ENCODE measurements at regions not wholly inside any gene's neighbourhood (a gene's known extent, or its start where the extent isn't known, plus 50 kb on each side); places are given as distances from the start of the nearest gene placed in this dataset.
A peak's percentile ranks its signal among the peaks of the same experiment; 100 is the strongest.

GRCh38 chr9:31606678-31607077 lies 777.8 kb upstream of the ACO1 start:
- no peaks in the 10 kb centered on the region for H3K27me3 ChIP-seq (ENCODE audit: control insufficient read depth in 2 of 2, insufficient read depth in 2 of 2, low read length in 2 of 2)
- H3K79me2 ChIP-seq (ENCODE audit: control insufficient read depth, insufficient read depth, low read length) = no peaks in the 10 kb centered on the region
- no peak overlapping the region for H3K9ac ChIP-seq (replicated peaks; ENCODE audit: extremely low read depth, insufficient read depth, low read length)
- intact Hi-C loops (cut with micrococcal nuclease) (no loop called here), dilution Hi-C loops (cut with MboI; ENCODE audit: extremely low pct_ligation_motif_present, low sequenced_read_pairs) (no loop called here)
- H3K9me3 ChIP-seq (replicated peaks; ENCODE audit: control insufficient read depth, insufficient read depth, low read length) = no peaks in the 10 kb centered on the region
- no peak for DNase-seq (ENCODE audit: low read depth, low spot score)
- no peak overlapping the region for H3K4me2 ChIP-seq (ENCODE audit: insufficient read depth, low read length)
- POLR2A ChIA-PET = no interaction called here
- no peaks in the 10 kb centered on the region for H3K9me1 ChIP-seq (replicated peaks; ENCODE audit: control insufficient read depth, extremely low read depth, insufficient read depth, low read length)
- CTCF ChIA-PET = interaction anchor here (1.0 kb wide), 1 partner anchor 9 kb away, joined by 3 read pairs; no protein-coding TSS in a partner anchor
- no peak for FAIRE-seq
- no peaks in the 10 kb centered on the region for H3K36me3 ChIP-seq (ENCODE audit: control insufficient read depth in 2 of 2, extremely low read depth in 1 of 2, insufficient read depth in 2 of 2, low read length in 2 of 2)
- no peak overlapping the region for H3K4me3 ChIP-seq (replicated peaks in 1 of 3; ENCODE audit: insufficient read depth in 1 of 3, low read depth in 1 of 3, low read length in 3 of 3)
- no peak for TF ChIP-seq EZH2 (IDR thresholded peaks at IDR 0.05; ENCODE audit: borderline replicate concordance, low read depth, low read length, severe bottlenecking)
- TF ChIP-seq POLR2A (IDR thresholded peaks at IDR 0.05; ENCODE audit: low read depth, low read length) = no peak
- TF ChIP-seq MYC (IDR thresholded peaks at IDR 0.05; ENCODE audit: low read depth, low read length) = no peak
- TF ChIP-seq GATA2 (IDR thresholded peaks at IDR 0.05; ENCODE audit: insufficient read depth, insufficient read length, low read depth, low read length) = no peak
- TF ChIP-seq FOS (IDR thresholded peaks at IDR 0.05; ENCODE audit: borderline replicate concordance, insufficient read depth, low read length) = no peak
- H2AFZ ChIP-seq (ENCODE audit: low read depth, low read length) = no peak overlapping the region
- BruUV-seq (replicated peaks) = no TSS peak
- H3K27ac ChIP-seq (ENCODE audit: insufficient read depth, low read depth, low read length) = no peak overlapping the region
- H4K20me1 ChIP-seq (replicated peaks; ENCODE audit: control insufficient read depth, extremely low read depth, insufficient read depth, low read length) = no peaks in the 10 kb centered on the region
- peaks cover 18% of the 10 kb centered on the region for H3K4me1 ChIP-seq (ENCODE audit: control insufficient read depth, extremely low read depth, insufficient read depth, low read length)

GRCh38 chr9:31608416-31608815 lies 776.0 kb upstream of the ACO1 start:
- BruUV-seq (replicated peaks) = no TSS peak
- Histone ChIP-seq H3K4me3 (replicated peaks in 1 of 3; ENCODE audit: insufficient read depth in 1 of 3, low read depth in 1 of 3, low read length in 3 of 3) (no peak overlapping the region), H3K9me3 (replicated peaks; ENCODE audit: control insufficient read depth, insufficient read depth, low read length) (no peaks in the 10 kb centered on the region), H3K4me2 (ENCODE audit: insufficient read depth, low read length) (peak overlapping the region; percentile 12), H3K79me2 (ENCODE audit: control insufficient read depth, insufficient read depth, low read length) (no peaks in the 10 kb centered on the region), H3K36me3 (ENCODE audit: control insufficient read depth in 2 of 2, extremely low read depth in 1 of 2, insufficient read depth in 2 of 2, low read length in 2 of 2) (no peaks in the 10 kb centered on the region), H3K9me1 (replicated peaks; ENCODE audit: control insufficient read depth, extremely low read depth, insufficient read depth, low read length) (no peaks in the 10 kb centered on the region), H3K27ac (ENCODE audit: insufficient read depth, low read depth, low read length) (no peak overlapping the region), H3K4me1 (ENCODE audit: control insufficient read depth, extremely low read depth, insufficient read depth, low read length) (peaks cover 34% of the 10 kb centered on the region), H2AFZ (ENCODE audit: low read depth, low read length) (peak overlapping the region; percentile 84), H3K9ac (replicated peaks; ENCODE audit: extremely low read depth, insufficient read depth, low read length) (no peak overlapping the region), H3K27me3 (ENCODE audit: control insufficient read depth in 2 of 2, insufficient read depth in 2 of 2, low read length in 2 of 2) (no peaks in the 10 kb centered on the region), H4K20me1 (replicated peaks; ENCODE audit: control insufficient read depth, extremely low read depth, insufficient read depth, low read length) (no peaks in the 10 kb centered on the region)
- DNase-seq (ENCODE audit: low read depth, low spot score) = peak; percentile 59
- POLR2A ChIA-PET = no interaction called here
- intact Hi-C loops (cut with micrococcal nuclease) (no loop called here), dilution Hi-C loops (cut with MboI; ENCODE audit: extremely low pct_ligation_motif_present, low sequenced_read_pairs) (no loop called here)
- no peak for FAIRE-seq
- CTCF ChIA-PET = interaction anchor here (0.7 to 1.4 kb wide), 7 partner anchors 11 to 323 kb away, joined by 3 to 8 read pairs (median 3); no protein-coding TSS in a partner anchor
- no peak for TF ChIP-seq FOS (IDR thresholded peaks at IDR 0.05; ENCODE audit: borderline replicate concordance, insufficient read depth, low read length)
- no peak for TF ChIP-seq MYC (IDR thresholded peaks at IDR 0.05; ENCODE audit: low read depth, low read length)
- TF ChIP-seq POLR2AphosphoS5 (IDR thresholded peaks at IDR 0.05; ENCODE audit: insufficient read depth, low read depth, low read length) = no peak
- TF ChIP-seq MAX (IDR thresholded peaks at IDR 0.05; ENCODE audit: insufficient read depth, insufficient read length) = no peak
- no peak for TF ChIP-seq EZH2 (IDR thresholded peaks at IDR 0.05; ENCODE audit: borderline replicate concordance, low read depth, low read length, severe bottlenecking)
- no peak for TF ChIP-seq JUN (IDR thresholded peaks at IDR 0.05; ENCODE audit: borderline replicate concordance, insufficient read depth, insufficient read length, low read depth)
- TF ChIP-seq GATA2 (IDR thresholded peaks at IDR 0.05; ENCODE audit: insufficient read depth, insufficient read length, low read depth, low read length) = no peak
